ENCODE measurements at regions not wholly inside any gene's neighbourhood (a gene's known extent, or its start where the extent isn't known, plus 50 kb on each side); places are given as distances from the start of the nearest gene placed in this dataset.

DNA sequence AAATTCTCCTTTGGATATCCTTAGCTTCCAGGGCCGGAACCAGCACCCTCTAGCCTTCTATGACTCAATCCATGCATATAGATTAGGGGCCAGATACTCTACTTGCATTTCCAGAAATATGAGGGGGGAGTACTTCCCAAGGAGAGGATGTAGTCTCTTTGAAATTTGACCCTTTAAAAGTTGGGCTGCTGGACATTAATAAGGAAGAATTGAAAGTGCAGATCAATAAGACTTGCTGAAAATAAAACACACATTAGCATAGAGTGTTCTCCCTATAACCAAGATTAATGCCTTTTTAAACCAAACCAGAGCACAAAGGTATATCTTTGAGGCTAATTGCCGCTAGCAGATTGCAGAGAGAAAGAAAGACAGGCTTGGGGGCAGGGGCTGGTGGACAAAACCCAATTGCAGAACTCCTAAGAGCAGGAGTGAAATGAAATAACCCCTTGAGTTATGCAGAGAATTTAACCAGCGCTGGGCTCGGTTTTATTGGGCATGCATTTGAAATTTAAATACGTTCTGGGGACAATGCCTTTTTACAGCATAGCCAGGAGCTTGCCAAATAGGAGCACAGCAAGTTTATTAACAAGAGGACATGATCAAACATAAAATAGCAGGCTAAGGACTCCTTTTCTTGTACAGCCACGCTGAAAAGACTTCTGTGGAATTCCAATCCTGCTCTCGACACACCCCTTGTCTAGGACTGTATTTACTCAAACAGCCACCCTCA, 108.2 kb upstream of the SALL4 start:
- no peak for TF ChIP-seq SUZ12 (IDR thresholded peaks at IDR 0.05; ENCODE audit: extremely low read depth, insufficient read depth, insufficient read length)
- no peak for TF ChIP-seq ZNF274 (IDR thresholded peaks at IDR 0.05; ENCODE audit: low read depth, low read length)
- no peak for TF ChIP-seq YY1 (IDR thresholded peaks at IDR 0.05; ENCODE audit: insufficient read depth, insufficient read length)

Data from NT2/D1 (cell line).